H1 (cell line): ENCODE measurements at regions not wholly inside any gene's neighbourhood (a gene's known extent, or its start where the extent isn't known, plus 50 kb on each side); places are given as distances from the start of the nearest gene placed in this dataset.
A peak's percentile ranks its signal among the peaks of the same experiment; 100 is the strongest.

Source experiments
- CTCF ChIA-PET: fragments of 300-600 bp; sonication (Branson Sonifier 250); formaldehyde crosslinking; loops from one replicate; lab custom pipeline; 2021; ENCODE audit not compliant: partially characterized antibody; lab: Charles Lee
- POLR2A ChIA-PET: fragments of 300-600 bp; sonication (Branson Sonifier 250); formaldehyde crosslinking; loops from one replicate; lab custom pipeline; 2021; ENCODE audit warnings: inconsistent platforms; ENCODE audit not compliant: partially characterized antibody; lab: Charles Lee
- DNase-seq, 2 experiments: peaks; one replicate each; pipeline versions ENCODE4 v3.0.0 to v3.0.0-alpha.2; 2010 to 2022; ENCODE audit warnings: low spot score in 2 of 2, low read depth in 1 of 2, mixed read lengths in 1 of 2
- FAIRE-seq: peaks from 2 replicates; lab custom pipeline; 2011; peaks lifted over from hg19 to GRCh38; lab: Jason Lieb, UNC
- H2AFZ ChIP-seq: 2 replicates; pipeline ENCODE4 v1.8.1; 2012; ENCODE audit warnings: low read length, inconsistent platforms
- H2AK5ac ChIP-seq: 2 replicates; pipeline ENCODE4 v1.6.1; 2013; ENCODE audit warnings: low read depth, low read length
- H2BK120ac ChIP-seq: replicated peaks from 2 replicates; pipeline ENCODE3; 2013; ENCODE audit warnings: low read depth, low read length, inconsistent platforms
- H2BK12ac ChIP-seq: 2 replicates; pipeline ENCODE4 v1.6.1; 2013; ENCODE audit warnings: low read depth, low read length
- H2BK15ac ChIP-seq: 2 replicates; pipeline ENCODE4 v1.6.1; 2013; ENCODE audit warnings: low read length
- H2BK20ac ChIP-seq: 2 replicates; pipeline ENCODE4 v1.6.1; 2013; ENCODE audit warnings: low read length
- H2BK5ac ChIP-seq: 2 replicates; pipeline ENCODE4 v1.6.1; 2013; ENCODE audit warnings: low read depth, low read length
- H3K14ac ChIP-seq: 2 replicates; pipeline ENCODE4 v1.6.1; 2013; ENCODE audit warnings: inconsistent platforms; ENCODE audit not compliant: insufficient read length
- H3K18ac ChIP-seq: 2 replicates; pipeline ENCODE4 v1.6.1; 2013; ENCODE audit warnings: low read length; ENCODE audit errors: extremely low read depth
- H3K23ac ChIP-seq: 2 replicates; pipeline ENCODE4 v1.6.1; 2013; ENCODE audit warnings: inconsistent platforms; ENCODE audit not compliant: insufficient read length
- H3K23me2 ChIP-seq: 2 replicates; pipeline ENCODE4 v1.6.1; 2013; ENCODE audit warnings: low read depth, low read length
- H3K27ac ChIP-seq: 2 replicates; pipeline ENCODE4 v1.6.1; 2011; ENCODE audit warnings: low read depth, low read length, inconsistent platforms
- H3K27me3 ChIP-seq, 4 experiments: replicated peaks in 1 of 4; 1 replicate in 1 of 4; 2 replicates in 3 of 4; pipeline versions ENCODE4 v1.6.1 to v1.8.1; 2011 to 2013; ENCODE audit warnings: low read length in 3 of 4, mild to moderate bottlenecking in 3 of 4, inconsistent platforms in 2 of 4, mixed read lengths in 2 of 4, moderate library complexity in 1 of 4; ENCODE audit not compliant: control insufficient read depth in 3 of 4, insufficient read depth in 3 of 4; ENCODE audit errors: extremely low read depth in 1 of 4
- H3K36me3 ChIP-seq, 4 experiments: 2 replicates each; pipeline versions ENCODE4 v1.6.1 to v1.8.1; 2011 to 2013; ENCODE audit warnings: mild to moderate bottlenecking in 4 of 4, low read length in 3 of 4, moderate library complexity in 2 of 4, control low read depth in 1 of 4, inconsistent platforms in 1 of 4; ENCODE audit not compliant: insufficient read depth in 4 of 4, control insufficient read depth in 2 of 4
- H3K4ac ChIP-seq: replicated peaks from 2 replicates; pipeline ENCODE3; 2013; ENCODE audit warnings: low read length, low read depth, mixed read lengths, inconsistent platforms; ENCODE audit not compliant: insufficient read length
- H3K4me1 ChIP-seq, 4 experiments: replicated peaks in 1 of 4; 1 replicate in 1 of 4; 2 replicates in 3 of 4; pipeline versions ENCODE4 v1.6.1 to v1.8.1; 2011 to 2013; ENCODE audit warnings: low read length in 3 of 4, inconsistent platforms in 2 of 4, mixed read lengths in 1 of 4; ENCODE audit not compliant: insufficient read depth in 4 of 4, control insufficient read depth in 3 of 4
- H3K4me2 ChIP-seq, 2 experiments: 2 replicates each; pipeline versions ENCODE4 v1.6.1 to v1.8.1; 2011 to 2013; ENCODE audit warnings: low read depth in 2 of 2, low read length in 2 of 2, control low read depth in 1 of 2, inconsistent platforms in 1 of 2, mild to moderate bottlenecking in 1 of 2; ENCODE audit not compliant: insufficient read depth in 1 of 2
- H3K4me3 ChIP-seq, 4 experiments: fragments of 200-600, 300-600 bp in 1 of 4; sonication (generic), shearing (Covaris generic), sonication (Bioruptor Twin) in 1 of 4; 2 replicates each; pipeline versions ENCODE4 v1.5.1 to v1.8.1; 2011 to 2016; ENCODE audit warnings: low read length in 4 of 4, low read depth in 3 of 4, control low read depth in 2 of 4, inconsistent platforms in 2 of 4, mild to moderate bottlenecking in 2 of 4, mixed read lengths in 1 of 4, moderate library complexity in 1 of 4; ENCODE audit not compliant: insufficient read depth in 2 of 4; ENCODE audit errors: extremely low read depth in 1 of 4
- H3K56ac ChIP-seq: replicated peaks from 2 replicates; pipeline ENCODE3; 2013; ENCODE audit warnings: low read depth, mild to moderate bottlenecking, mixed read lengths, low read length, inconsistent platforms; ENCODE audit not compliant: insufficient read length
- H3K79me1 ChIP-seq: 2 replicates; pipeline ENCODE4 v1.6.1; 2013; ENCODE audit warnings: low read depth, low read length, control low read depth
- H3K79me2 ChIP-seq, 2 experiments: 2 replicates each; pipeline versions ENCODE4 v1.6.1 to v1.8.1; 2012 to 2013; ENCODE audit warnings: low read length in 2 of 2, mild to moderate bottlenecking in 2 of 2, inconsistent platforms in 1 of 2; ENCODE audit not compliant: insufficient read depth in 2 of 2, control insufficient read depth in 1 of 2
- H3K9ac ChIP-seq, 4 experiments: replicated peaks in 1 of 4; 1 replicate in 1 of 4; 2 replicates in 3 of 4; pipeline versions ENCODE4 v1.6.1 to v1.8.1; 2011 to 2013; ENCODE audit warnings: low read depth in 3 of 4, low read length in 3 of 4, control low read depth in 2 of 4, mild to moderate bottlenecking in 2 of 4, moderate library complexity in 2 of 4, inconsistent platforms in 1 of 4; ENCODE audit errors: extremely low read depth in 1 of 4
- H3K9me3 ChIP-seq, 2 experiments: 2 replicates each; pipeline versions ENCODE4 v1.6.1 to v1.8.1; 2012 to 2013; ENCODE audit warnings: mild to moderate bottlenecking in 2 of 2, moderate library complexity in 2 of 2, control low read depth in 1 of 2, inconsistent platforms in 1 of 2, low read depth in 1 of 2, low read length in 1 of 2, mixed read lengths in 1 of 2; ENCODE audit not compliant: insufficient read depth in 2 of 2
- H4K20me1 ChIP-seq, 2 experiments: replicated peaks in 1 of 2; 2 replicates each; pipeline versions ENCODE3 to v1.8.1; 2011 to 2013; ENCODE audit warnings: inconsistent platforms in 2 of 2, low read length in 2 of 2, mild to moderate bottlenecking in 1 of 2; ENCODE audit not compliant: insufficient read depth in 2 of 2, control insufficient read depth in 1 of 2
- H4K5ac ChIP-seq: 2 replicates; pipeline ENCODE4 v1.6.1; 2013; ENCODE audit warnings: low read length, low read depth, mixed read lengths, inconsistent platforms; ENCODE audit not compliant: insufficient read length
- H4K8ac ChIP-seq: 2 replicates; pipeline ENCODE4 v1.8.0; 2013; ENCODE audit warnings: mild to moderate bottlenecking, moderate library complexity, low read length, inconsistent platforms; ENCODE audit not compliant: insufficient read depth; ENCODE audit errors: extremely low read depth
- H4K91ac ChIP-seq: replicated peaks from 2 replicates; pipeline ENCODE3; 2013; ENCODE audit warnings: low read length, mixed read lengths, inconsistent platforms; ENCODE audit not compliant: insufficient read length
- CTCF ChIP-seq, 3 experiments: IDR thresholded peaks; 1 replicate in 2 of 3; 2 replicates in 1 of 3; pipeline versions ENCODE4 v1.5.1 to v1.6.1; 2011; ENCODE audit warnings: low read length in 3 of 3, mild to moderate bottlenecking in 3 of 3, inconsistent platforms in 2 of 3, low read depth in 1 of 3, moderate library complexity in 1 of 3; ENCODE audit not compliant: insufficient read depth in 1 of 3; ENCODE audit errors: control extremely low read depth in 1 of 3
- EP300 ChIP-seq, 2 experiments: IDR thresholded peaks; 1 replicate in 1 of 2; 2 replicates in 1 of 2; pipeline ENCODE4 v1.6.1; 2011 to 2012; ENCODE audit warnings: low read depth in 2 of 2, low read length in 2 of 2, mild to moderate bottlenecking in 2 of 2, borderline replicate concordance in 1 of 2, inconsistent platforms in 1 of 2, moderate library complexity in 1 of 2
- NANOG ChIP-seq: IDR thresholded peaks from 2 replicates; pipeline ENCODE4 v1.6.1; 2011; ENCODE audit warnings: low read length, low read depth, mild to moderate bottlenecking, inconsistent platforms; ENCODE audit not compliant: insufficient read depth, poor library complexity, severe bottlenecking
- TAF1 ChIP-seq: IDR thresholded peaks from 2 replicates; pipeline ENCODE4 v1.6.1; 2011; ENCODE audit warnings: mild to moderate bottlenecking, low read depth, low read length
- WGBS, 2 experiments: shearing (Covaris generic) in 1 of 2; methylation state at CpG; one replicate each; pipeline versions ENCODE4 v1.1.6 to v1.1.7; 2013 to 2015; ENCODE audit warnings: low lambda C conversion rate in 2 of 2, mixed read lengths in 2 of 2, inconsistent platforms in 1 of 2, low coverage in 1 of 2, missing lambda C conversion rate in 1 of 2; ENCODE audit not compliant: insufficient replicate concordance in 2 of 2, insufficient coverage in 1 of 2, insufficient read length in 1 of 2; ENCODE audit errors: extremely low coverage in 1 of 2, missing lambda C conversion rate in 1 of 2; 5-methylcytosine and 5-hydroxymethylcytosine counted together

- Histone ChIP-seq H2BK12ac (no peak overlapping the region), H2AFZ (no peak overlapping the region), H3K9ac (no peak overlapping the region), H4K20me1 (no peaks in the 10 kb centered on the region), H3K56ac (no peak overlapping the region), H3K36me3 (no peaks in the 10 kb centered on the region), H3K14ac (no peak overlapping the region), H3K4me2 (no peak overlapping the region), H2BK15ac (no peak overlapping the region), H4K91ac (no peak overlapping the region), H3K27ac (no peak overlapping the region), H4K8ac (no peak overlapping the region), H3K9me3 (peaks cover 10 to 54% of the 10 kb centered on the region in 2 experiments; a peak in 3 of 4 replicates), H3K23ac (no peak overlapping the region), H3K27me3 (peaks cover 10 to 41% (median 23%) of the 10 kb centered on the region in 4 experiments; a peak in 5 of 7 replicates), H2AK5ac (no peak overlapping the region), H2BK20ac (no peak overlapping the region), H4K5ac (no peak overlapping the region), H3K4ac (no peak overlapping the region), H3K4me1 (no peaks in the 10 kb centered on the region; a peak in 1 of 7 replicates), H3K79me2 (no peaks in the 10 kb centered on the region), H2BK120ac (no peak overlapping the region), H3K23me2 (no peaks in the 10 kb centered on the region), H3K79me1 (no peaks in the 10 kb centered on the region), H2BK5ac (no peak overlapping the region), H3K18ac (no peak overlapping the region), H3K4me3 (no peak overlapping the region)
- TF ChIP-seq NANOG = no peak
- no peak for TF ChIP-seq TAF1
- peak; percentile 4 to 32 (median 23); a peak in 3 of 4 replicates for TF ChIP-seq CTCF (IDR thresholded peaks at IDR 0.05; ENCODE audit: control extremely low read depth in 1 of 3, insufficient read depth in 1 of 3, low read depth in 1 of 3, low read length in 3 of 3)
- TF ChIP-seq EP300 (IDR thresholded peaks at IDR 0.05; ENCODE audit: borderline replicate concordance in 1 of 2, low read depth in 2 of 2, low read length in 2 of 2) = no peak
- FAIRE-seq (no peak), DNase-seq (no peak)
- ChIA-PET POLR2A (no interaction called here), CTCF (no interaction called here)
- 70% methylated on average over 9 of the region's 12 CpGs; no CpG with 5 or more reads in 1 of the 2 experiments for WGBS, 2 experiments
Measured at GRCh38 chr22:22697377-22698117, 53.1 kb downstream of the GGTLC2 start.
